K562 (cell line): ENCODE measurements at regions not wholly inside any gene's neighbourhood (a gene's known extent, or its start where the extent isn't known, plus 50 kb on each side); places are given as distances from the start of the nearest gene placed in this dataset.

Source experiments
- ATAC-seq: fragments of 200-7000 bp; cut with Tn5 transposase; 3 replicates; pipeline ENCODE4 v1.9.1; 2020; ENCODE audit warnings: moderate library complexity
- BruUV-seq: library from RNA; stranded (reverse); fragments of 400-500 nt; replicated peaks from 2 replicates; lab custom pipeline; 2021; lab: Mats Ljungman, UMichigan
- CTCF ChIA-PET: fragments of 300-600 bp; formaldehyde crosslinking; extraction: SDS; loops from one replicate; lab custom pipeline; 2021; ENCODE audit warnings: low intra/inter-chr PET ratio; lab: Yijun Ruan, JAX
- POLR2A ChIA-PET: fragments of 300-600, 350-650 bp; sonication (Branson Sonifier 250); formaldehyde crosslinking; extraction: SDS; loops from one replicate; lab custom pipeline; 2021; ENCODE audit warnings: antibody characterized with exemption, inconsistent platforms; lab: Yijun Ruan, JAX
- DNase-seq, 4 experiments: peaks; one replicate each; pipeline versions ENCODE4 v3.0.0 to v3.0.0-alpha.2; 2011 to 2018; ENCODE audit warnings: low spot score in 3 of 4, mixed read lengths in 3 of 4; ENCODE audit errors: extremely low read depth in 1 of 4
- FAIRE-seq: peaks from 2 replicates; lab custom pipeline; 2011; peaks lifted over from hg19 to GRCh38; lab: Jason Lieb, UNC
- H2AFZ ChIP-seq: 2 replicates; pipeline ENCODE4 v1.6.0; 2011; ENCODE audit warnings: low read depth, low read length, control low read depth, inconsistent platforms
- H3K27ac ChIP-seq: fragments of 200-600 bp; 3 replicates; pipeline ENCODE4 v1.8.0; 2011; ENCODE audit warnings: low read depth, mild to moderate bottlenecking, control low read depth, inconsistent platforms, low read length, moderate library complexity, mixed read lengths; ENCODE audit errors: extremely low read depth
- H3K27me3 ChIP-seq, 2 experiments: fragments of 300-600 bp in 1 of 2; 2 replicates in 1 of 2; 3 replicates in 1 of 2; pipeline versions ENCODE4 v1.6.0 to v1.8.0; 2011; ENCODE audit warnings: inconsistent platforms in 2 of 2, low read length in 2 of 2, mild to moderate bottlenecking in 1 of 2, mixed read lengths in 1 of 2, moderate library complexity in 1 of 2; ENCODE audit not compliant: control insufficient read depth in 2 of 2, insufficient read depth in 2 of 2
- H3K36me3 ChIP-seq: fragments of 300-600 bp; 3 replicates; pipeline ENCODE4 v1.8.0; 2011; ENCODE audit warnings: mild to moderate bottlenecking, low read length, inconsistent platforms; ENCODE audit not compliant: control insufficient read depth, insufficient read depth
- H3K4me1 ChIP-seq, 2 experiments: fragments of 200-600 bp in 1 of 2; replicated peaks in 1 of 2; 2 replicates in 1 of 2; 3 replicates in 1 of 2; pipeline versions ENCODE4 v1.5.1 to v1.8.0; 2011; ENCODE audit warnings: inconsistent platforms in 2 of 2, low read length in 2 of 2, mild to moderate bottlenecking in 1 of 2, mixed read lengths in 1 of 2, moderate library complexity in 1 of 2; ENCODE audit not compliant: control insufficient read depth in 2 of 2, insufficient read depth in 2 of 2
- H3K4me2 ChIP-seq: 2 replicates; pipeline ENCODE4 v1.6.1; 2011; ENCODE audit warnings: low read length, control low read depth, inconsistent platforms, mixed read lengths; ENCODE audit not compliant: insufficient read depth
- H3K4me3 ChIP-seq: fragments of 200-600 bp; sonication (generic), shearing (Covaris generic); 2 replicates; pipeline ENCODE4 v1.5.1; 2016; ENCODE audit warnings: control low read depth, inconsistent platforms
- H3K79me2 ChIP-seq: fragments of 200-600 bp; 3 replicates; pipeline ENCODE4 v1.8.0; 2011; ENCODE audit warnings: low read length, inconsistent platforms; ENCODE audit not compliant: control insufficient read depth, insufficient read depth
- H3K9ac ChIP-seq, 2 experiments: 2 replicates each; pipeline versions ENCODE4 v1.6.0 to v1.6.1; 2011; ENCODE audit warnings: low read depth in 2 of 2, low read length in 2 of 2, control low read depth in 1 of 2, inconsistent platforms in 1 of 2, mild to moderate bottlenecking in 1 of 2, mixed read lengths in 1 of 2; ENCODE audit not compliant: insufficient read depth in 1 of 2
- H3K9me1 ChIP-seq: one replicate; pipeline ENCODE4 v1.6.0; 2011; ENCODE audit warnings: inconsistent platforms, mild to moderate bottlenecking, low read length, moderate library complexity; ENCODE audit not compliant: control insufficient read depth, insufficient read depth
- H3K9me3 ChIP-seq: replicated peaks from 2 replicates; pipeline ENCODE4 v1.5.1; 2011; ENCODE audit warnings: low read depth, low read length, inconsistent platforms; ENCODE audit not compliant: control insufficient read depth, insufficient read depth
- H4K20me1 ChIP-seq: replicated peaks from 2 replicates; pipeline ENCODE4 v1.6.1; 2011; ENCODE audit warnings: low read length, inconsistent platforms, mixed read lengths; ENCODE audit not compliant: control insufficient read depth, insufficient read depth
- DPF2 ChIP-seq: fragments of 450-650 bp; IDR thresholded peaks from 2 replicates; pipeline ENCODE4 v1.6.1; 2016
- EHMT2 ChIP-seq: fragments of 450-650 bp; IDR thresholded peaks from 2 replicates; pipeline ENCODE4 v1.6.1; 2018; ENCODE audit warnings: antibody characterized with exemption
- ELF4 ChIP-seq: fragments of 450-650 bp; formaldehyde crosslinking; IDR thresholded peaks from 2 replicates; pipeline ENCODE4 v1.4.0; 2022; ENCODE audit warnings: missing genetic modification characterization
- ELK3 ChIP-seq: fragments of 450-650 bp; formaldehyde crosslinking; IDR thresholded peaks from 2 replicates; pipeline ENCODE4 v1.4.0; 2020; ENCODE audit warnings: mild to moderate bottlenecking
- ETS2 ChIP-seq: IDR thresholded peaks from 2 replicates; pipeline ENCODE4 v1.6.1; 2016; ENCODE audit warnings: borderline replicate concordance, missing genetic modification characterization, mild to moderate bottlenecking, moderate library complexity, missing compliant biosample characterization; ENCODE audit not compliant: poor library complexity, severe bottlenecking
- HMGXB4 ChIP-seq: sonication (generic); formaldehyde crosslinking; IDR thresholded peaks from 2 replicates; pipeline ENCODE4 v1.8.1; 2023; ENCODE audit warnings: mild to moderate bottlenecking, missing genetic modification reagents
- MLLT1 ChIP-seq, 2 experiments: fragments of 450-650 bp; IDR thresholded peaks; 2 replicates each; pipeline ENCODE4 v1.6.1; 2016
- NR4A1 ChIP-seq, 2 experiments: fragments of 250-450 bp in 1 of 2; fragments of 450-650 bp in 1 of 2; sonication (Bioruptor Pico) in 1 of 2; IDR thresholded peaks; 2 replicates each; pipeline versions ENCODE4 v1.4.0 to v1.6.1; 2016 to 2020; ENCODE audit warnings: mild to moderate bottlenecking in 2 of 2, missing compliant biosample characterization in 1 of 2, missing genetic modification characterization in 1 of 2, moderate library complexity in 1 of 2
- NUFIP1 ChIP-seq: fragments of 450-650 bp; IDR thresholded peaks from 2 replicates; pipeline ENCODE4 v1.6.1; 2018; ENCODE audit not compliant: partially characterized antibody
- RBBP5 ChIP-seq: fragments of 200-600 bp; sonication (generic); IDR thresholded peaks from 2 replicates; pipeline ENCODE4 v1.6.1; 2012; ENCODE audit warnings: borderline replicate concordance, mild to moderate bottlenecking, low read length, control low read depth, inconsistent platforms; ENCODE audit not compliant: insufficient read depth, poor library complexity, severe bottlenecking
- RFX7 ChIP-seq: fragments of 250-450 bp; sonication (Bioruptor Pico); IDR thresholded peaks from 2 replicates; pipeline ENCODE4 v1.5.1; 2021; ENCODE audit warnings: mild to moderate bottlenecking
- TEAD2 ChIP-seq: fragments of 450-650 bp; IDR thresholded peaks from 2 replicates; pipeline ENCODE4 v1.6.1; 2016; ENCODE audit warnings: missing genetic modification characterization, control low read depth, missing compliant biosample characterization
- ZNF23 ChIP-seq: fragments of 250-450 bp; sonication (Bioruptor Pico); IDR thresholded peaks from 2 replicates; pipeline ENCODE4 v1.4.0; 2020; ENCODE audit warnings: mild to moderate bottlenecking
- ZNF280A ChIP-seq: fragments of 450-650 bp; IDR thresholded peaks from 2 replicates; pipeline ENCODE4 v1.6.1; 2018; ENCODE audit warnings: mild to moderate bottlenecking, low read depth; ENCODE audit not compliant: partially characterized antibody
- WGBS: fragments of 100-300 bp; shearing (Covaris generic); methylation state at CpG from one replicate; pipeline ENCODE4 v1.1.6; 2016; ENCODE audit warnings: low coverage, mixed read lengths; ENCODE audit not compliant: insufficient coverage; ENCODE audit errors: missing lambda C conversion rate; 5-methylcytosine and 5-hydroxymethylcytosine counted together
- in situ Hi-C: fragments of 300-500 bp; cut with MboI; formaldehyde crosslinking; loops from 4 replicates; pipeline ENCODE4 v1.15.0; 2018; ENCODE audit warnings: inconsistent platforms, mixed read lengths
- intact Hi-C: fragments of 100-400 bp; cut with micrococcal nuclease; formaldehyde crosslinking; loops from 2 replicates; pipeline ENCODE4 v1.14.2; 2022
- TF ChIP-seq, protein P1 (sequence below), 2 experiments: IDR thresholded peaks; 2 replicates each; pipeline ENCODE4 v1.6.1; 2011; ENCODE audit warnings: borderline replicate concordance in 1 of 2, control low read depth in 1 of 2, low read depth in 1 of 2, low read length in 1 of 2, mild to moderate bottlenecking in 1 of 2, mixed read lengths in 1 of 2, moderate library complexity in 1 of 2; ENCODE audit not compliant: insufficient read depth in 1 of 2, insufficient read length in 1 of 2, poor library complexity in 1 of 2, severe bottlenecking in 1 of 2; ENCODE audit errors: extremely low read depth in 1 of 2

DNA sequence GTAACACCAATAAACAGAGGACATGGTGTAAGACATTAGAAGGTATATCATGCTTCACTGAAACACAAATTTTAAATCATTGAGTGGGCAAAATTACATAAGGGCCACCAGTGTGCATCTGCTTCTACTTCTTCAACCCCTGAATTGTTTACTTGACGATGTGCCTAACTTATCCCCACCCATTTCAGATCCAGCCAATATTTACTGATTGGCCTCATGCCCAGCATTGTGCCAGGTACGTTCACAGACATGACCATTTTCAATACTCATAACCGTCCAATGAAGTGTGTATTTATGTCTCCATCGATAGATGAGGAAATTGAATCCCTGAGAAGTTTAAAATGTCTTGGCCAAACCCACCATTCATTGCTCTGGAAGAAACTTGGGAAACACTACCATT lies 208.3 kb upstream of the MID1 start:
- Histone ChIP-seq H3K27ac (no peak overlapping the region), H3K4me1 (peaks cover 0 to under 1% of the 10 kb centered on the region in 2 experiments; a peak in 2 of 5 replicates), H3K79me2 (no peaks in the 10 kb centered on the region), H4K20me1 (no peaks in the 10 kb centered on the region), H2AFZ (no peak overlapping the region), H3K9ac (no peak overlapping the region), H3K4me2 (no peak overlapping the region), H3K4me3 (no peak overlapping the region), H3K27me3 (no peaks in the 10 kb centered on the region), H3K9me3 (no peaks in the 10 kb centered on the region), H3K36me3 (no peaks in the 10 kb centered on the region), H3K9me1 (no peaks in the 10 kb centered on the region)
- TF ChIP-seq EHMT2 (no peak), NUFIP1 (no peak), HMGXB4 (no peak), ELF4 (CRISPR knock-in tag) (no peak), TEAD2 (tag) (no peak), RBBP5 (no peak), RFX7 (CRISPR knock-in tag) (no peak), MLLT1 (IDR thresholded peaks at IDR 0.05) (no peak), ZNF23 (CRISPR knock-in tag) (no peak), NR4A1 (CRISPR knock-in tag; IDR thresholded peaks at IDR 0.05) (no peak), NR4A1 (tag; IDR thresholded peaks at IDR 0.05) (no peak), DPF2 (no peak), ETS2 (tag) (no peak), ZNF280A (no peak), ELK3 (no peak)
- TF ChIP-seq, protein P1, sequence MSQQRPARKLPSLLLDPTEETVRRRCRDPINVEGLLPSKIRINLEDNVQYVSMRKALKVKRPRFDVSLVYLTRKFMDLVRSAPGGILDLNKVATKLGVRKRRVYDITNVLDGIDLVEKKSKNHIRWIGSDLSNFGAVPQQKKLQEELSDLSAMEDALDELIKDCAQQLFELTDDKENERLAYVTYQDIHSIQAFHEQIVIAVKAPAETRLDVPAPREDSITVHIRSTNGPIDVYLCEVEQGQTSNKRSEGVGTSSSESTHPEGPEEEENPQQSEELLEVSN (IDR thresholded peaks at IDR 0.05; ENCODE audit: borderline replicate concordance in 1 of 2, extremely low read depth in 1 of 2, insufficient read depth in 1 of 2, insufficient read length in 1 of 2, low read depth in 1 of 2, low read length in 1 of 2, poor library complexity in 1 of 2, severe bottlenecking in 1 of 2), result no peak
- in situ Hi-C loops, result no loop called here
- ChIA-PET CTCF (no interaction called here), POLR2A (no interaction called here)
- DNase-seq, result no peak
- intact Hi-C loops, result no loop called here
- no TSS peak for BruUV-seq
- no peak for FAIRE-seq
- no peak for ATAC-seq
- WGBS, result 9% methylated on average over 4 of the region's 4 CpGs
